Smooth muscle cell (in vitro differentiated cells): ENCODE measurements at regions not wholly inside any gene's neighbourhood (a gene's known extent, or its start where the extent isn't known, plus 50 kb on each side); places are given as distances from the start of the nearest gene placed in this dataset.

Experiments used
- DNase-seq: peaks from one replicate; lab custom pipeline; 2025; ENCODE audit not compliant: unreplicated experiment; lab: John Stamatoyannopoulos, UW
- H2AFZ ChIP-seq: fragments of 200-600 bp; sonication (generic); 2 replicates; pipeline ENCODE4 v1.6.0; 2016; ENCODE audit warnings: antibody characterized with exemption, low read depth, mild to moderate bottlenecking
- H3F3A ChIP-seq: fragments of 200-600 bp; sonication (generic); 2 replicates; pipeline ENCODE4 v1.6.0; 2017; ENCODE audit warnings: antibody characterized with exemption, low read depth
- H3K27ac ChIP-seq: fragments of 200-600 bp; sonication (generic); 2 replicates; pipeline ENCODE4 v1.5.1; 2016; ENCODE audit warnings: low read depth, mild to moderate bottlenecking
- H3K27me3 ChIP-seq: fragments of 200-600 bp; sonication (generic); 2 replicates; pipeline ENCODE4 v1.6.1; 2016; ENCODE audit warnings: low read depth, mild to moderate bottlenecking
- H3K36me3 ChIP-seq: fragments of 200-600 bp; sonication (generic); 2 replicates; pipeline ENCODE4 v1.5.1; 2016; ENCODE audit warnings: low read depth
- H3K4me1 ChIP-seq: fragments of 200-600 bp; sonication (generic); 2 replicates; pipeline ENCODE4 v1.5.1; 2016; ENCODE audit warnings: low read depth
- H3K4me2 ChIP-seq: fragments of 200-600 bp; sonication (generic); 2 replicates; pipeline ENCODE4 v1.6.0; 2016; ENCODE audit warnings: mild to moderate bottlenecking
- H3K4me3 ChIP-seq: fragments of 200-600 bp; sonication (generic); 2 replicates; pipeline ENCODE4 v1.5.1; 2016; ENCODE audit warnings: mild to moderate bottlenecking
- H3K79me2 ChIP-seq: fragments of 200-600 bp; sonication (generic); 2 replicates; pipeline ENCODE4 v1.6.0; 2016; ENCODE audit warnings: low read depth, mild to moderate bottlenecking
- H3K9ac ChIP-seq: fragments of 200-600 bp; sonication (generic); 2 replicates; pipeline ENCODE4 v1.6.0; 2016; ENCODE audit warnings: low read depth
- H3K9me3 ChIP-seq: fragments of 200-600 bp; sonication (generic); replicated peaks from 2 replicates; pipeline ENCODE4 v1.5.1; 2016; ENCODE audit warnings: low read depth
- H4K20me1 ChIP-seq: fragments of 200-600 bp; sonication (generic); 2 replicates; pipeline ENCODE4 v1.6.0; 2016; ENCODE audit warnings: low read depth
- WGBS: methylation state at CpG from one replicate; pipeline ENCODE4 v1.1.7; 2016; ENCODE audit warnings: low lambda C conversion rate; 5-methylcytosine and 5-hydroxymethylcytosine counted together
- TF ChIP-seq, protein P1 (sequence below): fragments of 200-600 bp; sonication (generic); IDR thresholded peaks from 2 replicates; pipeline ENCODE4 v1.5.1; 2017; ENCODE audit warnings: borderline replicate concordance, mild to moderate bottlenecking, antibody characterized with exemption; ENCODE audit not compliant: insufficient read depth, poor library complexity, severe bottlenecking

DNA sequence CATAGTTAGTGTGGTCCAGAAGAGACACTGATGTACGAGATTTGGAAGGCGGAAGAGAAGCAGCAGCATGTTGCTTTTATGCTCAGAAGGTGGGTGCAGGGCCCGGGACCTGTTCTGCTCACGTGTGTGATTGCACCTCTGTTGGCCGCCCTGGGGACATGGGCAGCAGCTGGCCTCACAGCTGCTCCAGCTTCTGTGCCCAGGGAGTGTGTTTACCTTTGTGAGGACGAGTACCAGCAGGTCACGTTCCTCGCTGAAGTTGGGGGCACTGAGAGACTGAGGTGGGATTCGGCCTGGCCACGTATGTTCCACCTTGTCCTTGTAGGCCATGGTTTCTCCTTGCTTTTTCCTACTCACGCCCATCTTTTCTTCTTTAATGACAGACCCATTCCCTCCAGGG lies 86.3 kb downstream of the PMAIP1 start:
- no peaks in the 10 kb centered on the region for H3K79me2 ChIP-seq
- no peak overlapping the region for H3K4me2 ChIP-seq
- no peaks in the 10 kb centered on the region for H4K20me1 ChIP-seq
- WGBS = 85% methylated on average over 11 of the region's 11 CpGs
- H3K9me3 ChIP-seq = no peaks in the 10 kb centered on the region
- H3K9ac ChIP-seq = no peak overlapping the region
- H3K27ac ChIP-seq = no peak overlapping the region
- TF ChIP-seq, protein P1, sequence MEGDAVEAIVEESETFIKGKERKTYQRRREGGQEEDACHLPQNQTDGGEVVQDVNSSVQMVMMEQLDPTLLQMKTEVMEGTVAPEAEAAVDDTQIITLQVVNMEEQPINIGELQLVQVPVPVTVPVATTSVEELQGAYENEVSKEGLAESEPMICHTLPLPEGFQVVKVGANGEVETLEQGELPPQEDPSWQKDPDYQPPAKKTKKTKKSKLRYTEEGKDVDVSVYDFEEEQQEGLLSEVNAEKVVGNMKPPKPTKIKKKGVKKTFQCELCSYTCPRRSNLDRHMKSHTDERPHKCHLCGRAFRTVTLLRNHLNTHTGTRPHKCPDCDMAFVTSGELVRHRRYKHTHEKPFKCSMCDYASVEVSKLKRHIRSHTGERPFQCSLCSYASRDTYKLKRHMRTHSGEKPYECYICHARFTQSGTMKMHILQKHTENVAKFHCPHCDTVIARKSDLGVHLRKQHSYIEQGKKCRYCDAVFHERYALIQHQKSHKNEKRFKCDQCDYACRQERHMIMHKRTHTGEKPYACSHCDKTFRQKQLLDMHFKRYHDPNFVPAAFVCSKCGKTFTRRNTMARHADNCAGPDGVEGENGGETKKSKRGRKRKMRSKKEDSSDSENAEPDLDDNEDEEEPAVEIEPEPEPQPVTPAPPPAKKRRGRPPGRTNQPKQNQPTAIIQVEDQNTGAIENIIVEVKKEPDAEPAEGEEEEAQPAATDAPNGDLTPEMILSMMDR = no peak
- H2AFZ ChIP-seq = no peak overlapping the region
- no peaks in the 10 kb centered on the region for H3K36me3 ChIP-seq
- H3K4me1 ChIP-seq = no peaks in the 10 kb centered on the region
- no peak overlapping the region for H3K4me3 ChIP-seq
- no peak for DNase-seq
- no peaks in the 10 kb centered on the region for H3F3A ChIP-seq
- peaks cover 16% of the 10 kb centered on the region for H3K27me3 ChIP-seq

DNA sequence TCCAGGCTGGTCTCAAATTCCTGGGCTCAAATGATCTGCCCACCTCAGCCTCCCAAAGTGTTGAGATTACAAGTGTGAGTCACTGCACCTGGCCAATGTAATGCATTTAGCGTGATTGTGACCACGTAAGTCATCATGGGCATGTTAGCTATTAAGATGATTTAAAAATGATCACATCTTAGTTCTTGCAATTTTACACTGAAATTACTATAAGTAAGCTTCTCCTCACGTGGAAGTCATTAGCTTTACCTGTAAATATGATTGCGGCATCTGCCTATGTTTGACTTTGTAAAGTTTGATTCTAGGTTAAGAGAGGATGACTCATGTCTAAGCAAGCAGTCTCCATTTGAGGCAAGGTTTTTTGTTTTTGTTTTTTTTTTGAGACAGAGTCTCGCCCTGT lies 85.5 kb downstream of the PMAIP1 start:
- Histone ChIP-seq H3K9me3 (no peaks in the 10 kb centered on the region), H3K4me1 (no peaks in the 10 kb centered on the region), H3K79me2 (no peaks in the 10 kb centered on the region), H4K20me1 (no peaks in the 10 kb centered on the region), H3K36me3 (no peaks in the 10 kb centered on the region), H2AFZ (no peak overlapping the region), H3K4me3 (no peak overlapping the region), H3F3A (no peaks in the 10 kb centered on the region), H3K9ac (no peak overlapping the region), H3K27ac (no peak overlapping the region), H3K4me2 (no peak overlapping the region), H3K27me3 (peaks cover 12% of the 10 kb centered on the region)
- WGBS = 71% methylated on average over 5 of the region's 5 CpGs
- TF ChIP-seq, protein P1 = no peak
- DNase-seq = no peak

DNA sequence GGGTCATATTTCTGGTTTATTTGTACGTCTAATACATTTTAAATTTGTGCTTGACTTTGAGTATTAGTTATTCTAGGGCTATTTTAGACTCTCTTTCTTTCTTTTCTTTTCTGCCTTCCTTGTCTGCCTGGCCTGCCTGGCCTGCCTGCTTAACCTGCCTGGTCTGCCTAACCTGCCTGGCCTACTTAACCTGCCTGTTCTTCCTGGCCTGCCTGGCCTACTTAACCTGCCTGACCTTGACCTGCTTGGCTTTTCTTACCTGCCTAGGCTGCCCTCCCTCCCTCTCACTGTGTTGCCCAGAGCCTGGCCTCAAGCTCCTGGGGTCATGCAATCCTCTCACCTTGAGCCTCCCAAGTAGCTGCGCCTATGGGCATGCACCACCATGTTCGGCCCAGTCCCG lies 83.7 kb downstream of the PMAIP1 start:
- Histone ChIP-seq H3K4me2 (no peak overlapping the region), H3K4me3 (no peak overlapping the region), H3K36me3 (no peaks in the 10 kb centered on the region), H3K79me2 (no peaks in the 10 kb centered on the region), H3K27me3 (peaks cover 3% of the 10 kb centered on the region), H4K20me1 (no peaks in the 10 kb centered on the region), H3F3A (no peaks in the 10 kb centered on the region), H3K27ac (no peak overlapping the region), H3K9me3 (no peaks in the 10 kb centered on the region), H2AFZ (no peak overlapping the region), H3K9ac (no peak overlapping the region), H3K4me1 (no peaks in the 10 kb centered on the region)
- TF ChIP-seq, protein P1 = no peak
- no peak for DNase-seq
- 97% methylated on average over 4 of the region's 4 CpGs for WGBS

DNA sequence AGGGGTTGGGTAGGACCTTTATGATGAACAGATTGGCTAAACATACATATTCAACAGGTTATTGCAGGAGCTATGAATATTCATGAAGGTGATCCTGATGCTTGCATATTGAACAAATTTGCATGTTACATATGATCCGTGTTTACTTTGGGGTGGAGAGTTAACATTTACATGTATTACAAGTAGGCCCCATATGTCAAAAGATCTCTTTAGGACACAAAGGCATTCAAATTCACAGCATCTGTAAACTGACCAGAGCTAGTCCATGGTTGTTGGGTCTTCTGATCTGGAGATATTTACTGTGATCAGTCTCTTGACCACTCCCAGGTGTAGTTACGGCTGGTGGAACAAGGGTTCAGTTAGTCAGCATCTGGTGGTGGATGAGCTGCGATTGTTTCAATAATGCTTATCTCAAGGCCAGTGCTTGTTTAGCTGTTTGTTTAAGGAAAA lies 80.4 kb downstream of the PMAIP1 start:
- DNase-seq = no peak
- H3K4me1 ChIP-seq = no peaks in the 10 kb centered on the region
- no peaks in the 10 kb centered on the region for H3K79me2 ChIP-seq
- no peaks in the 10 kb centered on the region for H3K9me3 ChIP-seq
- no peak overlapping the region for H3K4me2 ChIP-seq
- no peak overlapping the region for H3K4me3 ChIP-seq
- peaks cover 5% of the 10 kb centered on the region for H3K27me3 ChIP-seq
- H3K27ac ChIP-seq = no peak overlapping the region
- TF ChIP-seq, protein P1 = no peak
- WGBS = 86% methylated on average over 3 of the region's 3 CpGs
- H3K9ac ChIP-seq = no peak overlapping the region
- no peaks in the 10 kb centered on the region for H4K20me1 ChIP-seq
- H2AFZ ChIP-seq = no peak overlapping the region
- no peaks in the 10 kb centered on the region for H3K36me3 ChIP-seq
- H3F3A ChIP-seq = no peaks in the 10 kb centered on the region
